ENCODE measurements at regions not wholly inside any gene's neighbourhood (a gene's known extent, or its start where the extent isn't known, plus 50 kb on each side); places are given as distances from the start of the nearest gene placed in this dataset.

- TF ChIP-seq CTCF (IDR thresholded peaks at IDR 0.05) (no peak), POLR2A (IDR thresholded peaks at IDR 0.05) (no peak)
Measured at GRCh38 chr3:194058189-194058571, 77.8 kb upstream of the HES1 start.

Data from esophagus squamous epithelium (tissue), 4 donors.